ENCODE measurements at regions not wholly inside any gene's neighbourhood (a gene's known extent, or its start where the extent isn't known, plus 50 kb on each side); places are given as distances from the start of the nearest gene placed in this dataset.

- in situ Hi-C loops (cut with MboI; ENCODE audit: low pct_unique_long_range_greater_than_20kb, low sequenced_read_pairs, unreplicated experiment): no loop called here
- DNase-seq (ENCODE audit: low spot score): no peak
- TF ChIP-seq, protein P1, sequence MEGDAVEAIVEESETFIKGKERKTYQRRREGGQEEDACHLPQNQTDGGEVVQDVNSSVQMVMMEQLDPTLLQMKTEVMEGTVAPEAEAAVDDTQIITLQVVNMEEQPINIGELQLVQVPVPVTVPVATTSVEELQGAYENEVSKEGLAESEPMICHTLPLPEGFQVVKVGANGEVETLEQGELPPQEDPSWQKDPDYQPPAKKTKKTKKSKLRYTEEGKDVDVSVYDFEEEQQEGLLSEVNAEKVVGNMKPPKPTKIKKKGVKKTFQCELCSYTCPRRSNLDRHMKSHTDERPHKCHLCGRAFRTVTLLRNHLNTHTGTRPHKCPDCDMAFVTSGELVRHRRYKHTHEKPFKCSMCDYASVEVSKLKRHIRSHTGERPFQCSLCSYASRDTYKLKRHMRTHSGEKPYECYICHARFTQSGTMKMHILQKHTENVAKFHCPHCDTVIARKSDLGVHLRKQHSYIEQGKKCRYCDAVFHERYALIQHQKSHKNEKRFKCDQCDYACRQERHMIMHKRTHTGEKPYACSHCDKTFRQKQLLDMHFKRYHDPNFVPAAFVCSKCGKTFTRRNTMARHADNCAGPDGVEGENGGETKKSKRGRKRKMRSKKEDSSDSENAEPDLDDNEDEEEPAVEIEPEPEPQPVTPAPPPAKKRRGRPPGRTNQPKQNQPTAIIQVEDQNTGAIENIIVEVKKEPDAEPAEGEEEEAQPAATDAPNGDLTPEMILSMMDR (IDR thresholded peaks at IDR 0.05; ENCODE audit: extremely low read depth, insufficient read depth, missing control alignments): no peak
Observed at GRCh38 chr1:218592688-218593087, 247.6 kb downstream of the TGFB2 start.

DNA sequence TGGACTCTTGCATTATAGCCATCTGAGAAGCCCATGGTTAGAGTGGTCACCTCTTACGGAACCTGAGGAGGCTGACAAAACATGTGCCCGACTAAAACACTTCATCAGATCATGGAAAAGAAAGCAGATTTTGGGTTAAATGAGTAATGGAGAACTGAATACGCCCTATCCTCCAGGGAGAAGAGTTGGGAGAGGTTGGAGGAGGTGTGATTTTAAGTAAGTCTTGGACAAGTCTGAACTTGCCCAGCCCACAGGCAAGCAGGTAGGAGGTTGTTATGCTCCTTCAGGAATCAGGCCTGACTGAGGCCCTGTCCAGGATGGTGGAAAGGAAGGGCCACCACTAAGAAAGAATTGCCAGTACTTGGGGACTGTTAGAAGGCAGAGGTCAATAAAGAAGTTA lies 255.8 kb downstream of the TGFB2 start:
- in situ Hi-C loops (cut with MboI; ENCODE audit: low pct_unique_long_range_greater_than_20kb, low sequenced_read_pairs, unreplicated experiment): no loop called here
- DNase-seq (ENCODE audit: low spot score): no peak
- TF ChIP-seq, protein P1 (IDR thresholded peaks at IDR 0.05; ENCODE audit: extremely low read depth, insufficient read depth, missing control alignments): no peak

DNA sequence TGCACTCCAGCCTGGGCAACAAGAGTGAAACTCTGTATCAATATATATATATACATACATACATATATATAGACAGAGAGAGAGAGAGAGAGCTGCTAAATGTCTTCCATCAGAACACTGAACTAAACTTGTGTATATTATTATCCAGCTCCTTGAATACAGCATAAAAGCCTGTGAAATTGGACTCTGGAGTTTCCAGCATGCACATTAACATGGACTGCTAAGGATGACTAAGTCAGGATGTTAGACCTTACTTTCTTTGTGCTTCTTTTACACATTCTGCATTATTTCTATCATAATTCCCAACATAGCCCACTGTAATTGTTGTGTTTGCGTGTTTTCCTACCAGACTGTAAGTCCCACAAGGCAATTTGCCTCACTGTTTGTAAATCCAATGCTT lies 259.1 kb downstream of the TGFB2 start:
- in situ Hi-C loops (cut with MboI; ENCODE audit: low pct_unique_long_range_greater_than_20kb, low sequenced_read_pairs, unreplicated experiment): no loop called here
- TF ChIP-seq, protein P1 (IDR thresholded peaks at IDR 0.05; ENCODE audit: extremely low read depth, insufficient read depth, missing control alignments): no peak
- no peak for DNase-seq (ENCODE audit: low spot score)

GRCh38 chr1:218611916-218612585 lies 266.9 kb downstream of the TGFB2 start:
- DNase-seq (ENCODE audit: low spot score): no peak
- TF ChIP-seq, protein P1 (IDR thresholded peaks at IDR 0.05; ENCODE audit: extremely low read depth, insufficient read depth, missing control alignments): no peak
- in situ Hi-C loops (cut with MboI; ENCODE audit: low pct_unique_long_range_greater_than_20kb, low sequenced_read_pairs, unreplicated experiment): no loop called here

GRCh38 chr1:218613105-218613504 lies 268.0 kb downstream of the TGFB2 start:
- TF ChIP-seq, protein P1 (IDR thresholded peaks at IDR 0.05; ENCODE audit: extremely low read depth, insufficient read depth, missing control alignments): no peak
- no peak for DNase-seq (ENCODE audit: low spot score)
- in situ Hi-C loops (cut with MboI; ENCODE audit: low pct_unique_long_range_greater_than_20kb, low sequenced_read_pairs, unreplicated experiment): no loop called here

DNA sequence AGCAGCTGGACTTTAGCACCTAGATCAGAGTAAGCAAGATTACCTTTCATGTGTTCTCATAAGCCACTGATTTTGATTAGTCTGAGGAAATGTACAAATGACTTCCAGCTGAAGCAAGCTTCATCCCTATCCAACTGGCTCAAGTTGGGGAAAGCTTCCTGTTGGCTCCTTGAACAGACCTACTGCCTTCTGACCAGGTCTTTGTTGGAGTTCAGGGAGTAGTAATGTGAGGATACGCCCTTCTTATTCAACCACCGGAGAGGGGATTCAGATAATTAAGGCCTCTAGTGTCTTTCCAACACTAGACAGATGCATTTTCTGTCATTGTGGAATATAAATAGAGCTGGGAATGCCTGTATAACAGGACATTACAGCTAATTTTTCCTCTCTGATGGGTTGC lies 268.9 kb downstream of the TGFB2 start:
- no peak for DNase-seq (ENCODE audit: low spot score)
- in situ Hi-C loops (cut with MboI; ENCODE audit: low pct_unique_long_range_greater_than_20kb, low sequenced_read_pairs, unreplicated experiment): no loop called here
- TF ChIP-seq, protein P1 (IDR thresholded peaks at IDR 0.05; ENCODE audit: extremely low read depth, insufficient read depth, missing control alignments): no peak
